Mesothelial cell of epicardium (in vitro differentiated cells): ENCODE measurements at regions not wholly inside any gene's neighbourhood (a gene's known extent, or its start where the extent isn't known, plus 50 kb on each side); places are given as distances from the start of the nearest gene placed in this dataset.

Source experiments
- DNase-seq, 2 experiments: peaks; one replicate each; pipeline ENCODE4 v3.0.0; 2021; ENCODE audit warnings: low spot score in 2 of 2; ENCODE audit not compliant: unreplicated experiment in 2 of 2
- H3K27ac Mint-ChIP-seq: 2 replicates; pipeline ENCODE4 v1.8.0; 2021; ENCODE audit warnings: mixed read lengths
- H3K27me3 Mint-ChIP-seq: 2 replicates; pipeline ENCODE4 v1.8.0; 2021; ENCODE audit warnings: low read depth, mixed read lengths
- H3K36me3 Mint-ChIP-seq: 2 replicates; pipeline ENCODE4 v1.8.0; 2021; ENCODE audit warnings: mixed read lengths
- H3K4me1 Mint-ChIP-seq: 2 replicates; pipeline ENCODE4 v1.8.0; 2021; ENCODE audit warnings: mixed read lengths
- H3K4me3 Mint-ChIP-seq: 2 replicates; pipeline ENCODE4 v1.8.0; 2021; ENCODE audit warnings: mild to moderate bottlenecking, moderate library complexity, mixed read lengths
- H3K9me3 Mint-ChIP-seq: 2 replicates; pipeline ENCODE4 v1.8.0; 2021; ENCODE audit warnings: mixed read lengths
- CTCF ChIP-seq: fragments of 200-600 bp; sonication (generic); IDR thresholded peaks from one replicate; pipeline ENCODE4 v1.5.0; 2021; ENCODE audit warnings: antibody characterized with exemption; ENCODE audit not compliant: unreplicated experiment

GRCh38 chr1:143643148-143643885 is 328.5 kb downstream of the FAM72C start:
- H3K4me1 Mint-ChIP-seq = no peaks in the 10 kb centered on the region

GRCh38 chr1:143625886-143626285 is 345.9 kb downstream of the FAM72C start:
- Mint-ChIP-seq H3K9me3 (peaks cover 71% of the 10 kb centered on the region), H3K27me3 (no peaks in the 10 kb centered on the region), H3K4me3 (no peak overlapping the region), H3K27ac (no peak overlapping the region), H3K4me1 (no peaks in the 10 kb centered on the region), H3K36me3 (no peaks in the 10 kb centered on the region)
- no peak for TF ChIP-seq CTCF
- DNase-seq = no peak

More at GRCh38 chr1:143643148-143643885, 328.5 kb downstream of the FAM72C start:
- TF ChIP-seq CTCF = no peak
- Mint-ChIP-seq H3K4me3 (no peak overlapping the region), H3K36me3 (peaks cover 5% of the 10 kb centered on the region), H3K27ac (no peak overlapping the region), H3K9me3 (peaks cover 39% of the 10 kb centered on the region), H3K27me3 (no peaks in the 10 kb centered on the region)
- DNase-seq = no peak

GRCh38 chr1:143619851-143620250 is 351.9 kb downstream of the FAM72C start:
- Mint-ChIP-seq H3K4me3 (no peak overlapping the region), H3K27me3 (no peaks in the 10 kb centered on the region), H3K4me1 (no peaks in the 10 kb centered on the region), H3K36me3 (no peaks in the 10 kb centered on the region), H3K27ac (no peak overlapping the region), H3K9me3 (peaks cover 67% of the 10 kb centered on the region)
- no peak for TF ChIP-seq CTCF
- DNase-seq = no peak

- no peak for DNase-seq
- peak; percentile 36 for TF ChIP-seq CTCF
- no peaks in the 10 kb centered on the region for H3K27me3 Mint-ChIP-seq
- no peaks in the 10 kb centered on the region for H3K36me3 Mint-ChIP-seq
- H3K27ac Mint-ChIP-seq = no peak overlapping the region
- no peaks in the 10 kb centered on the region for H3K4me1 Mint-ChIP-seq
- no peak overlapping the region for H3K4me3 Mint-ChIP-seq
- peaks cover 79% of the 10 kb centered on the region for H3K9me3 Mint-ChIP-seq
Measured at GRCh38 chr1:143611159-143611558, 360.6 kb downstream of the FAM72C start.

GRCh38 chr1:143610196-143610595 is 361.6 kb downstream of the FAM72C start:
- H3K4me3 Mint-ChIP-seq = no peak overlapping the region
- no peak for TF ChIP-seq CTCF
- H3K36me3 Mint-ChIP-seq = no peaks in the 10 kb centered on the region
- H3K4me1 Mint-ChIP-seq = no peaks in the 10 kb centered on the region
- H3K9me3 Mint-ChIP-seq = peaks cover 78% of the 10 kb centered on the region
- no peak overlapping the region for H3K27ac Mint-ChIP-seq
- no peaks in the 10 kb centered on the region for H3K27me3 Mint-ChIP-seq
- DNase-seq = no peak
